Fibroblast of upper back skin (primary cell): ENCODE measurements at regions not wholly inside any gene's neighbourhood (a gene's known extent, or its start where the extent isn't known, plus 50 kb on each side); places are given as distances from the start of the nearest gene placed in this dataset.

Experiments
- DNase-seq: peaks from one replicate; pipeline ENCODE4 v3.0.0-alpha.2; 2013

DNA sequence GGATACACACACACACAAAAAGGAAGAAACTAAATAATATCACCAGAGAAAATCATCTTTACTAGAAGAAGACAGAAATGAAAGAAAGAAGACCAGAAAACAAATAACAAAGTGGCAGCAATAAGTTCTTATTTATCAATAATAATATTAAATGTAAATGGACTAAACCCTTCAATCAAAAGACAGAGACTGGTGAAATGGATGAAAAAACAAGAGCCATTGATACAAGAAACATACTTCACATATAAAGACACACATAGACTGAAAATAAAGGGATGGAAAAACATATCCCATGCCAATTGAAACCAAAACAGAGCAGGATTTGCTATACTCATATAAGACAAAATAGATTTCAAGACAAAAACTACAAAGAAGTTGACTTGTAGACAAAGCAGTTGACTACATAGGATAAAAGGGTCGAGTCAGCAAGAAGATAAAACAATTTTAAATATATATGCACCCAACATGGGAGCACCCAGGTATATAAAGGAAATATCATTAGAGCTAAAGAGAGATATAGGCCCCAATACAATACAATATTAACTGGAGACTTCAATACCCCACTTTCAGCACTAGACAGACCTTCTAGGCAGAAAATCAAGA lies 259.4 kb downstream of the EPM2A start:
- DNase-seq: no peak

DNA sequence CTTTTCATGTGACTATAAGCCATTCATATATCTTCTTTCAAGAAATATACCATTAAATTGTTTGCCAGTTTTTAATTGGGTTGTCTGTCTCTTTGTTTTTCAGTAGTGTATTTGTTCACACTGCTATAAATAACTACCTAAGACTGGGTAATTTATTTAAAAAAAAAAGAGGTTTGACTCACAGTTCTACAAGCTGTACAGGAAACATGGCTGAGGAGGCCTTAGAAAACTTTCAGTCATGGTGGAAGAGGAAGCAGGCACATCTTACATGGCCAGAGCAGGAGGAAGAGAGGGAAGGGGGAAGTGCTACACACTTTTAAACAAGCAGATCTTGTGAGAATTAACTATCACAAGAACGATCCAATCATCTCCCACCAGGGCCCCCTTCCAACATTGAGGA lies 255.3 kb downstream of the EPM2A start:
- DNase-seq: no peak

DNA sequence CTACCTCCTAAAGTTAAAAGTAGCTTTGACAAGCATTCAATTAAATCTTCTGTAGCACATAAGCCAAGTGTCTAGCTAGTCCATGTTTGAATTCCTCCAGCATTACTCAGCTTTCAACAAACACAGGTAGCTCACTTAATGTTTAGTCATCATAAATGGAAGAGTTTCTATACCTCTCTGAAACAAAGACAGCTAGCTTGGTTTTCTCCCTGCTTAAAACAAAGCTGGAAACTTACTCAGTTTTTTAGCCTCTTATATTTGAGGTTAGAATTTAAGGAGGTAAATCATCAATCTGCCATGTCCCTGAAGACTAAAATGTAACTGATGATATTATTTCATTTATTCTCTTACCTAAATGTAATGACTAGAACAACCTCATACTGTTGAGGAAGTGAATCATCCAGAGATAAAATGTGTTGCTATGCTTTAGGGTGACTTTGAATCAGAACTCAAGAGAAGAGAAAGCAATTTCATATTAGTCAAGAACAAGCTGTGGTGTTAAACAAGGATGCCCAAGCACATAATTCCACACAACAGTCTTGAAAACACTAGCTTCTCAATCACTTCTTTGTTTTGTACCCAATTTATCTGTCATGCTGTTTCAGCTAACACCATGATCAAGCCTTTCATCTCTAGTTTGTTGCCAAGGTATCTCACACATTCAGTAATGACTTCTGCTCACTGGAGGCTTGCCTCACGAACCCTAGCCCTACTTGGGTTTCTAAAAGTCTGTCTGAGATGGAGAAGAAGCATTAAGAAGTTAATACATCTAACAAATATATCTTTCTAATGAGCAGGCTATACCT lies 251.9 kb downstream of the EPM2A start:
- peak; percentile 31 for DNase-seq

DNA sequence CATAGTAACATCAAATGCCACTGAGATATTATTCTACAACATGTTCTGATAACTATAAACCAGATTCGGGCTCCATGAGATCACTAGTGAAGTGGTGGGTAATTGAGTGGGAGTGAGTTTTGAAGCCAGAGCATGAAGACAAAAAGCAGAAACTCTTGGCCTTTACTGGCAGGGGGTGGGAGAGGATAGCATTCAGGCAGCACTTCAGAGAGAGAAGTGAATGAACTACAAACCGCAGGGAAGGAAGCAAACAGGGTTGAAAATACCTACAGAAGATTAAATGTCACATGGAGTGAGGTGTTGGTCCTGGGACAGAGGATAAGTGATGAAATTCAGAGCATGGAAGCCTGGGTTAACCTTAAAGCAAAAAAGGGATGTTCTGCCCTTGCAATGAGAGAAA lies 250.0 kb downstream of the EPM2A start:
- no peak for DNase-seq

DNA sequence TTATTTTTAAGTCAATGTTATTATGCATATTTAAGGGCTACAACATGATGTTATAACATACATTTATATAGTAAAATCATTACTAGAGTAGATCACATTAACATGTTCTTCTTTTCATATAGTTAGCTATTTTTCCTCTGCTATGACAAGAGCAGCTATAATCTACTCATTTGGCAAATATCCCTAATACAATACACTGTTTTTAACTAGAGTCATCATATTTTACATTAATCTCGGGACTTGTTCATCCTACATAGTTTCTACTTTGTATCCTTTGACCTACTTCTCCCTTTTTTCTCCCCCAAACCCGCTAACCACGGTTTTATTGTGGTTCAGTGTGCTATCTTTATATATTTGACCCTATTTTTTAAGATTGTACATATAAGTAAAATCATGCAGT lies 249.0 kb downstream of the EPM2A start:
- DNase-seq: no peak

DNA sequence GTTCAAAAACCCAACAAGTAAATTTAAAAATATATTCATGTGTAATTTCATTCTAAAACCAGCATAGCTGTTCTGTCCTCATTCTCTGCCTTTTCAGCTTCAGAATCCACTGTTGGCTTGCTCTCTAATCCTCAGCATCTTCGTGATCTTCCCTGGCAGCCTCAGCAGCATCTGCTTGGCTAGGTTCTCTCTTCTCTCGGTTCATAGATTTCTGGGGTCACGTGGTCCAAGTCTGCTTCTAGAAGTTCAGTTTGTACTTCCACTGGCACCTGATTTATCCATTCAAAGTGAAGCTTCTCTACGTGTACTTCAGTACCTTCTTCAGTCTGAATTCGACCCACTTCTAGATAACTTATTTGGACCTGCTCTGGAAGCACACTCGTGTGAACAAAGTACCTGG lies 245.7 kb downstream of the EPM2A start:
- DNase-seq: no peak

DNA sequence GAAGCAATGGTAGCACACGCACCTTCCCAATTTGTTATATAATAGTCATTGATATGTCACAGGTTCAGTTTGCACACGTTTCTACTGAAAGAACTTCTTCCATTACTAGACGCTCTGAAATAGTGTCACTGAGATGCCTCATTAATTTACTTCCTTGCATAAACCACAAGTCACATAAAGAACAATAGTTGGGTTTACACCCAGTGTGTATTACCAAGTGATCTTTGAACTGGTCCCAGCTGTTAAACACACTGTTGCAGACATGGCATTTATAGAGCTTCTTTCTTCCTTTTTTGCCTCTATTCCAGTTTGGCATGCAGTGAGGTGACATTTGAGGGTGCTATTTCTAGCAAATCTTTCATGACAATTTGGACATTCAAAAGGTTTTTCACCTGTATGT lies 245.3 kb downstream of the EPM2A start:
- no peak for DNase-seq

DNA sequence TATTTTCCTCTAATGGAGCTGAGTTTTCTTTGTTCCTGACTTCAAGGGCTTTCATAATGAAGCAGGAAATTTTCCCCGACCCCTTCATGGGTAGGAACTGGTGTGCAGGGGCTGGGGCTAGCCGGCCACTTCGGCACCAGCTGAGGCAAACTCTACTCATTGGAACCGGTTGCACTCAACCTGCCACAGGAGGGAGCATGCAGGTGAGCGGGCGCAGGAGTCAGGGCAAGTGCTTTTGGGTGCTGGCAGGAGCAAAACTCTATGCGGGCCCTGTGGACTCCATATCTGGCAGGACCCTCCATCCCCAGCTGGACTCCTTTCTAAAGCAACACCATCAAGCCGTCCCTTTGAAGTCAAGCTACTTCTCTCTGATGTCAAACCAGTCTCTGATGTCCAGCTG lies 244.2 kb downstream of the EPM2A start:
- DNase-seq: no peak

DNA sequence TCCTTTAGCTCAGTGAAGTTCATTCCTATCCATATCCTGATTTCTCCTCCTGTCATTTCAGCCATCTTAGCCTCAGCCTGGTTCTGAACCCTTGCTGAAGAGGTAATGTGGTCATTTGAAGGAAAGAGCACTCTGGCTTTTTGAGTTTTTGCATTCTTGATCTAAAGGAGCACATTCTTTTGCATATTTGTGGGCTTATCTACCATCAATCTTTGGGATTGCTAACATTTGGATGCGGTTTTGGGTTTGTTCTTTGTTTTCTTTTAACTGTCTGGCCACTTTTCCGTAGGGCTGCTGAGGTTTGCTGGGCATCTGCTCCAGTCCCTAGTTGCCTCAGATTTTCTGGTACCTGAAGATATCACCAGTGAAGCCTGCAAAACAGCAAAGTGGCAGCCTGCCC lies 238.3 kb downstream of the EPM2A start:
- DNase-seq: peak; percentile 5

DNA sequence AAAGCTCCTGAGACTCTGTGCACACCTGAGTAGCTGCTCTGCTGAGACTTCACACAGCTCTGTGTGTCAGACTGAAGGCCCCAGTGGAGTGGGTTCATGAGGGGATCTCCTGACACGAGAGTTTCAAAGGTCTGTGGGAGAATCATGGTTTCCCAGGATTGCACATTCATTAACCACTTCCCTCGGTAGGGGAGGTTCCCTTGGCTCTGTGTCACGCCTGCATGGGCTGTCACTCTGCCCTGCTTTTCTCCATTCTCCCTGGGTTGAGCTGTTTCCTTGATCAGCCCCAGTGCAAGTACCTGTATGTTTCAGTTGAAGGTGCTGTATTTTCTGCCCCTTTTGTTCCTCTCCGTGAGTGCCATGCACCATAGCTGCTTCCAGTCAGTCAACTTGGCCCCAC lies 236.9 kb downstream of the EPM2A start:
- no peak for DNase-seq

DNA sequence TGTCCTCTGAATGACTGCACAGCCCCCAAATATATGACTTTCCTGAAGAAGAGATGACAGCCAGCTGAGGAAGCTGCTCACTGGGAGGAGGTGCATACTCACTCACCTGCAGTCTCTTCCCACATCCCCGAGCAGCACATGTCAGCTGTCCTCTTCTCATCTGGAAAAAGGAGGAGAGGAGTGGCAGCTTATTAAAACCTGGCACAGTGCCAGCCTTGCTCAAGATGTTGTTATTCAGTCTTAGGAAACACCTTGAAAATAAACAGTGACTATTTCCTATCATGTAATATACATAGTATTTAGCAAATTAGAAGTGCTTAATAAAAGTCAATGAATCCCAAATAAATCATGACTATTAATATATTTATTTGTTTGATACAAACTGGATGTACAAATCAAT lies 232.9 kb downstream of the EPM2A start:
- no peak for DNase-seq

DNA sequence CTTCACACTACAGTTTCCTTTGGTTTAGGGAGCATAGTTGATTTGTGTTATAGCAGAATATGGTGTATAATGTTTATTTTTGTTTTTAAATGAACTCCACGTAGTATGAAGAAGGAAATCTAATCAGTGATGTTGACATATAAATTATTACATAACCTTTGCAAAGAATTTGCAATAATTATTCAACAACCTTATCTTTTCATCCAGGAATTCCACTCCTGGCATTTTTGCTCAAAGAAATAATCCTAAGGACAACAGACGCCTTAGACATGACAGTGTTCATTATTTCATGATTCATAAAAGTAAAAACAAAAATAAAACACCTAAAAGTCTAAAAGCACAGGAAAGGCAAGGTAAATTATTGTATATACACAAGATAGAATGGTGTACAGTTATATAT lies 229.2 kb downstream of the EPM2A start:
- no peak for DNase-seq

DNA sequence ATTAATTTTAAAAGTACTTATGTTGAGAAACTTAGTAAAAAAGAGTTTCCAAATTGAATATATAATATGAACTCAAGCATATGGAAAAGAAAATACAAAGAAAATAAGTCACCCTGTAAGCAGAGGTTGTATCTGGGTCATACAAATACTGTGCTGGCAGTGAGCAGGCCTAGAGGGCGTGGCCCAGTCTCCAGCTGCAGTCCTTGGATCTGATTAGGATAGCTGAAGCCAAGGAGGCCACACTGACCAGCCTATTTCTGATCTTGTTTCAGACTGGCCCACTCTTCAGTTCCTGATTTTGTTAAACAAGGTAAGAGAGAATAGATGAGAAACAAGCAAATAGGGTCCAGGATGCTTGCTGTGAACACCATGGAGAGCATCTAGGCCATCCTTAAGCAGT lies 228.8 kb downstream of the EPM2A start:
- DNase-seq: no peak

DNA sequence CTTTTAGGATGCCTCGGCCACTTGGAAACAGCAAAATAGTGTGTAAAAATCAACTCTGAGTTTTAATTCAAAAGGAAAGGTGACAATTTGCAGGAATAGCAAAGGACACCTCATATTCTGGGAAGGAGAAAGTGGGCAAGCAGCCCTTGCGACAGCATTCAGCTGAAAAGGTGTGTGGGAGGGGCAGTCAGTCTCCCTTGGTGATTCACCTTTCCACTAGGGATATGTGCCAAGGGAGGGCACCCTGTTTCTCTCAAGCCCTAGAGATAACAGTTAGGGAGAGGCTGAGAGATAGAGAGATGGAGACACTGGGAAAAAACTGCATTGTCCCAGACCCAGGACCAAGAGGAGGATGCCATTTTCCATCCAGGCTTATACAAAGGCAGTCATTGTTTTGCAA lies 228.1 kb downstream of the EPM2A start:
- DNase-seq: no peak

DNA sequence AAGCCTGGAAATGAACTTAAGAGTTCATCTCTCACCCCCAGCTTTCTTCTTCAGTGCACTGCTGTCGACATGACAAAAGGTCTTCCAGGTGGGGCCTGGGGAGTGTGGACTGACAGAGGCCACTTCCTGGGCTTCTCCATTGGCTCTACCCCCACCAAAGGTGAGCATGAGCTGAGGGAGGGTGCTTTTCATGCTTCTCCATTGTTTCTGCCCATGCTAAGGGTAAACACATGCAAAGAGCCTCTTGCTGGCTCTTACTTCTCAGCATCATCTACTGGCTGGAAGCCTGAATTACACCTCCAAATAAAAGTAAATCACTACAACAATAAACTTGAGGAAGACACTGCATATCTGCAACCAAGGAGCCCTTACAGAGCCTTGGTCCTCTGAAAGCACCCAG lies 227.2 kb downstream of the EPM2A start:
- DNase-seq: no peak

DNA sequence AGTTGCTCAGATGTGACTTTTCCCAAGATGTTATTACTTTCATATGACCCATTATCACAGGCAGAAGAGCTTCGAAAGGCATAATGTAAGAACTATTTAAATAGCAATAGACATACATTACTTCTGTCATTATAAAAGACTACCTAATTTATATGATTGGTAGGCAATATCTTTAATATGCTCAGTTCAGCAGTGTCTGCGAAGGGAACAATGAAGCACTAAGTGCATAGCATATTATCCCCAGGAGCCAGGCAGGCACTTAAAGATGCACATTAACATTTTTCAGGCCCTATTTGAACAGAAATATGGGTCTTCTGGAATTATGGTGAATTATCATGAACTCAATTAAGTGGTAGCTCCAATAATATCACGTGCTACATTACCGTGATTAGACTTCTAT lies 217.8 kb downstream of the EPM2A start:
- DNase-seq: no peak

DNA sequence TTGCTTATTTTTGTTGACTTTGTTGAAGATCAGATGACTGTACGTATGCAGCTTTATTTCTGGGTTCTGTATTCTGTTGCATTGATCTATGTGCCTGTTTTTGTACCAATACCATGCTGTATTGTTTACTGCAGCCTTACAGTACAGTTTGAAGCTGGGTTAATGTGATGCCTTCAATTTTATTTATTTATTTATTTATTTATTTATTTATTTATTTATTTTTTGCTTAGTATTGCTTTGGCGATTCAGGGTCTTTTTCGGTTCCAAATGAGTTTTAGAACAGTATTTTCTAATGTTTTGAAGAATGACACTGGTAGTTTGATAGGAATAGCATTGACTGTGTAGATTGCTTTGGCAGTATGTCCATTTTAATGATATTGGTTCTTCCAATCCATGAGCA lies 210.3 kb downstream of the EPM2A start:
- DNase-seq: no peak

DNA sequence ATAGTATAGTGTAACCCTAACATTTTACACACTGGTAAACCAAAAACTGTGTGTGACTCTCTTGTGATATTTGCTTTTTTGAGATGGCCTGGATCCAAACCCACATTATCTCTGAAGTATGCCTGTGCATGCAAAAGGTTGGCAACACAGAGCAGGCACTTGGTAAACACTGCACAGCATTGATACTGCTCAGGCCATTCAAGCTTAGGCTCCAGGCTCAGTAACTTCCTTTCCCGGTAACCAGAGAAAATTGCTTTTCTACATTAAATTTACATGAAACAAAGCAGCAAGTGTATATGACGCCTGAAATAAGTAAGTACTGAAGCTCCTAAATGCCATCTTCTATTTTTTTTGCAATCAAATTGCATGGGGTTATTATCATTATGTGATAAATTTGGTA lies 205.7 kb downstream of the EPM2A start:
- DNase-seq: no peak

DNA sequence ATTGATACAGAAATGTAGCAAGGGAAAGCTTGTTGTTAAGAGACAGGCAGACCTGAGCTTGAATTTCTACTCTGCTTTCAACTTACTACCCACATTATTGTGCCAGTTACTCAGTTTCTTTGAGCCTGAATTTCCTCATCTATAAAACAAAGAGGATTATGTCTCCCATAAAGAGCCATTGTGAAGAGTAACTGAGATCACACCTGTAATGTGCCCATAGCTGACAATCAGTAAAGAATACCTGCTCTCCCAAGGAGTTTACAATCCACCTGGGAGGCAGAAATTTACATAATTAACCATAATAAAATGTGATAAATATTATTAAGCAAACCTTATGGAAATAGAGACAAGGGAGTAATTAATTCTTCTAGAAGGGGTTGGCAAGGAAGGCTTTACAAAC lies 204.9 kb downstream of the EPM2A start:
- no peak for DNase-seq

DNA sequence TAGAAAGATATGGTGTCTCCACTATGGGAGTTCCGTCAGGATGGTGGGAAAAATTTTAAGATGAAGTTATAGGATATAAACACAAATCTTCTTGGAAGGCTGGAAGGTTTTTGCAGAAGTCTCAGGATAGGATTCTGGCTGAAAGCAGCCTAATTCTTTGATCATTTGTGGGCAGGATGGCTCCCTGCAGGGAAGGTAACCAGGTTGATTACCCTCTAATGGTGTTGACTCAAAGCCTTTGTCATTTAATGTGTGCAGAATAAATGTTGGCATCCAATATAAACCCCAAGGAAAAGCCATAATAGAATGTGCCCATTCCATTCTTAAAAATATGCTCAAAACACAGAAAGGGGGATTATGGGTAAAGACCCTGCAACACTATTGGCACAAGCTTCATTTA lies 204.3 kb downstream of the EPM2A start:
- no peak for DNase-seq

DNA sequence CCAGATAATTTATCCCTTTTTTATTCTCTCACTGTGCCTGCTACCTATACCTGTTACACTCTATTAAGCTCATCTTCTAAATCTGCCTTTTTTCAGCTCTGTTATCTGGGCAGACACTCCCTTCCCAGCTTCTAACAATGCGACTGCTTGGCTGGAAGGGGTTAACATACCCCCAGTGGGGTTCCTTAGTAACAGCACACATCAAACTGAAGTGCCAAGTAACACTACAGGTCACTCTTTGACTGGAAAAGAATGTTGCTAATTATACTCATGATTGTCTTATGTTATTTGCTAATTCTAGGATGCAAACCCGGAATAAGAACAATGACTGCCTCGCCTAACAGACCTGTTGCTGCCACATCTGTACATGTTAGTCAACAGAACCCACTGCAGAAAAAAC lies 203.5 kb downstream of the EPM2A start:
- DNase-seq: no peak

DNA sequence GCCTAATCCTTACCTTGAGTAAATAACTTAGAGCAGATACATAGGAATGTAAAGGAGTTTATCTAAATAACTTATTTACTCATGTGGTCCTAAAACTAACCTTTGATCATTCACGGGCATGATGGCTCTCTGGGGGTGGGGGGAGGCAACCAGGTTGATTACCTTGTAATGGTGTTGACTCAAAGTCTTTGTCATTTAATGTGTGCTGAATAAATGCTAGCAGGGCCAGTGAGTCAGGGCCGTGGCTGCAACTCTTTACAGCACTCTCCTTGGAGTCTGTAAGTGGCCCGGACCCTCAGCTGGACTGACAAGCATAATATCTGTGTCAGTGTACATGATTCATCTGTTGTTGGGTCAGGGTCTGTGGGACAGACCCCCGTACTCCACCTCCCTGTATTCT lies 203.0 kb downstream of the EPM2A start:
- DNase-seq: no peak

DNA sequence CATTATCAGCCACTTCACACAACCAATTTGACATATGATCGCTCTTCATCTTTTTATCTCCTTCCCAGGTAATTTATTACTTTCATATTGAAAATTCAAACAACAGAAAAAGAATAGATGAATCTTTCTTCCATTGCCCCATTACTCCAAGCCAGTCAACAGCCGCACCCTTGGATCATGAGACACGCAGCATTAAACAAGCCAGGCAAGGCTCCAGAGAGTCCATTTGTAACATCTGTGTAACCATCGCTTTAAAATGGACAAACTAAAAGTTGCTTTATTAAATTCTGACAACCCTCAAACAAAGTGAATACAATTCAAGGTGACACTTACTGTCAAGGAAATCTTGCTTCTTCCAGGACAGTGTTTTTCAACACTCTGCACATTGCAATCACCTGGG lies 200.3 kb downstream of the EPM2A start:
- no peak for DNase-seq

DNA sequence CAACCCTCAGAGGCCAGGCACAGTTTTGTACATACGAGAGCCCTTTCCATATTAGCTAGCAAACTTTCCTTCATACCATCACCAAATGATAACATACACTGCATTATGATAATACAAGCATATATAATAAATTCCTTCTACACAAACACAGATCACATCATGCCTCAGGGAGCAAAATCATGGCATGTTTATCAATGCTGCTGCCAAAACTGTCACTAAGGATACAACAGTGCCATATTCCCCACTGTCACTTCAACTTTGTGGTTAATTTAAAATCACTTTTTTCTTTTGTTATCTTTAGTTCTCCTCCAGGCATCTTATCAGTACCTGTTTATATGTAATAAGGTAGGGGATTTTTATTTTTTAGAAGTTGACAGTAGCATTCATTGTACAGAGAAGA lies 196.3 kb downstream of the EPM2A start:
- DNase-seq: no peak

DNA sequence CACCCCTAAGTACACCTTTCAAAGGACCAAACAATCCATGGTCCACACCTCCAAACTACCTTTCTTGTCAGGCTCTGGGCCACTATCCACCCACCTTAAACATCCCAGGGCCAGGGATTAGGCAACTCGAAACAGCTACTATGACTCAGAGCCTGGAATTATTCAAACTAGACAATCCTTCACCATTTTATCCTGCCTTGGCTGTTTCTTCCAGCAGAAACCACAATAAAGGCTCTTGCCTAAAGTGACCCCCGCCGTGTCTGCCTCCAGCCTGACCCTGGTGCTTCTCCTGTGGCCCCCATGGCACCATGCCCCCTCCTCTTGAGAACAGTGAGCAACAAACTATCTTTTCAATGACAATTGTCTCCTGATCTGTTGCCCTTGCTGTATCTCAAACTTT lies 195.5 kb downstream of the EPM2A start:
- peak; percentile 32 for DNase-seq
